ENCODE measurements at regions not wholly inside any gene's neighbourhood (a gene's known extent, or its start where the extent isn't known, plus 50 kb on each side); places are given as distances from the start of the nearest gene placed in this dataset.

DNA sequence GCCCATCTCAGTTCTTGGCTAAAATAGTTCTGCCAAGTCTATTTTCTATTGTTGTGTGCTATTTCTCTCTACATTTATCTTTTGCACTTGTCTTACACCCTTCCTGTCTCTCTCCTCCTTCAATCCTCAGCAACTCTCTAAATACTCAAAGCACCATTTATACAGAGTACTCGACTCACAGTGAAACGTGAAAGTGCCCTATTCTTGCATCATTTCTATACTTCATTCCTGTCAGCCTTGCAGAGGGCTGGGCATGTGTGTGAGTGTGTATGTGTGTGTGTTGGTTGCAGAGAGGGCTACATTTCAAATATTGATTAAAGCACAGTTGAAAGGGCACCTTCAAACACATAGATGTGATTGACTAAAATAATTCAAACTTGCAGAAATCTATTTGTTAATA lies 373.2 kb upstream of the MANEA start:
- Mint-ChIP-seq H3K9me3 (no peaks in the 10 kb centered on the region), H3K36me3 (ENCODE audit: insufficient read depth in 1 of 3, low read depth in 3 of 3) (no peaks in the 10 kb centered on the region), H3K27me3 (ENCODE audit: low read depth) (no peaks in the 10 kb centered on the region), H3K4me1 (no peaks in the 10 kb centered on the region), H3K4me3 (no peak overlapping the region), H3K27ac (no peak overlapping the region)
- Histone ChIP-seq H2BK5ac (ENCODE audit: insufficient read length, low read length) (no peak overlapping the region), H2BK120ac (ENCODE audit: low read depth, low read length, poor library complexity, severe bottlenecking) (no peak overlapping the region), H3K23me2 (ENCODE audit: insufficient read length, low read depth, low read length, poor library complexity, severe bottlenecking) (no peaks in the 10 kb centered on the region), H2AFZ (ENCODE audit: low read length) (no peak overlapping the region), H4K91ac (ENCODE audit: insufficient read length, low read depth, low read length) (no peak overlapping the region), H2AK5ac (ENCODE audit: insufficient read length, low read length) (no peak overlapping the region), H3K56ac (ENCODE audit: insufficient read length, low read depth, low read length) (no peak overlapping the region), H3K4ac (ENCODE audit: low read depth, low read length) (no peak overlapping the region), H3K23ac (ENCODE audit: insufficient read length, low read depth, low read length) (no peak overlapping the region), H3K9me3 (ENCODE audit: control insufficient read depth, low read depth, low read length) (no peaks in the 10 kb centered on the region), H3K79me1 (ENCODE audit: insufficient read depth, low read depth, low read length, poor library complexity, severe bottlenecking) (no peaks in the 10 kb centered on the region), H4K5ac (ENCODE audit: insufficient read length, low read depth, low read length) (no peak overlapping the region), H2BK12ac (ENCODE audit: insufficient read length, low read depth, low read length) (no peak overlapping the region), H4K8ac (replicated peaks; ENCODE audit: insufficient read length, low read depth, low read length) (no peak overlapping the region), H4K20me1 (ENCODE audit: control insufficient read depth, insufficient read depth, insufficient read length) (no peaks in the 10 kb centered on the region), H3K4me1 (ENCODE audit: insufficient read depth, low read length) (no peaks in the 10 kb centered on the region), H3K27me3 (ENCODE audit: insufficient read depth, low read length) (no peaks in the 10 kb centered on the region), H3T11ph (ENCODE audit: low read length) (no peak overlapping the region), H2BK15ac (ENCODE audit: low read depth, low read length) (no peak overlapping the region), H3K79me2 (ENCODE audit: insufficient read depth, low read length) (no peaks in the 10 kb centered on the region), H3K14ac (ENCODE audit: insufficient read depth, low read length) (no peak overlapping the region), H2BK20ac (ENCODE audit: low read depth, low read length, poor library complexity, severe bottlenecking) (no peak overlapping the region), H3K9ac (ENCODE audit: extremely low read depth, insufficient read length, low read length) (no peak overlapping the region), H3K18ac (ENCODE audit: insufficient read length, low read depth, low read length) (no peak overlapping the region), H3K4me2 (ENCODE audit: insufficient read depth, insufficient read length, low read length) (no peak overlapping the region), H3K27ac (ENCODE audit: insufficient read length, low read depth, low read length) (no peak overlapping the region)
- TF ChIP-seq, protein P1, sequence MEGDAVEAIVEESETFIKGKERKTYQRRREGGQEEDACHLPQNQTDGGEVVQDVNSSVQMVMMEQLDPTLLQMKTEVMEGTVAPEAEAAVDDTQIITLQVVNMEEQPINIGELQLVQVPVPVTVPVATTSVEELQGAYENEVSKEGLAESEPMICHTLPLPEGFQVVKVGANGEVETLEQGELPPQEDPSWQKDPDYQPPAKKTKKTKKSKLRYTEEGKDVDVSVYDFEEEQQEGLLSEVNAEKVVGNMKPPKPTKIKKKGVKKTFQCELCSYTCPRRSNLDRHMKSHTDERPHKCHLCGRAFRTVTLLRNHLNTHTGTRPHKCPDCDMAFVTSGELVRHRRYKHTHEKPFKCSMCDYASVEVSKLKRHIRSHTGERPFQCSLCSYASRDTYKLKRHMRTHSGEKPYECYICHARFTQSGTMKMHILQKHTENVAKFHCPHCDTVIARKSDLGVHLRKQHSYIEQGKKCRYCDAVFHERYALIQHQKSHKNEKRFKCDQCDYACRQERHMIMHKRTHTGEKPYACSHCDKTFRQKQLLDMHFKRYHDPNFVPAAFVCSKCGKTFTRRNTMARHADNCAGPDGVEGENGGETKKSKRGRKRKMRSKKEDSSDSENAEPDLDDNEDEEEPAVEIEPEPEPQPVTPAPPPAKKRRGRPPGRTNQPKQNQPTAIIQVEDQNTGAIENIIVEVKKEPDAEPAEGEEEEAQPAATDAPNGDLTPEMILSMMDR (conservative IDR thresholded peaks at IDR 0.05) = no peak
- no peak for DNase-seq
- WGBS (ENCODE audit: extremely low coverage, insufficient read length, low lambda C conversion rate) = no CpG with 5 or more reads among the region's 2 CpGs

Data from H9 (cell line).